ENCODE measurements at regions not wholly inside any gene's neighbourhood (a gene's known extent, or its start where the extent isn't known, plus 50 kb on each side); places are given as distances from the start of the nearest gene placed in this dataset.

DNA sequence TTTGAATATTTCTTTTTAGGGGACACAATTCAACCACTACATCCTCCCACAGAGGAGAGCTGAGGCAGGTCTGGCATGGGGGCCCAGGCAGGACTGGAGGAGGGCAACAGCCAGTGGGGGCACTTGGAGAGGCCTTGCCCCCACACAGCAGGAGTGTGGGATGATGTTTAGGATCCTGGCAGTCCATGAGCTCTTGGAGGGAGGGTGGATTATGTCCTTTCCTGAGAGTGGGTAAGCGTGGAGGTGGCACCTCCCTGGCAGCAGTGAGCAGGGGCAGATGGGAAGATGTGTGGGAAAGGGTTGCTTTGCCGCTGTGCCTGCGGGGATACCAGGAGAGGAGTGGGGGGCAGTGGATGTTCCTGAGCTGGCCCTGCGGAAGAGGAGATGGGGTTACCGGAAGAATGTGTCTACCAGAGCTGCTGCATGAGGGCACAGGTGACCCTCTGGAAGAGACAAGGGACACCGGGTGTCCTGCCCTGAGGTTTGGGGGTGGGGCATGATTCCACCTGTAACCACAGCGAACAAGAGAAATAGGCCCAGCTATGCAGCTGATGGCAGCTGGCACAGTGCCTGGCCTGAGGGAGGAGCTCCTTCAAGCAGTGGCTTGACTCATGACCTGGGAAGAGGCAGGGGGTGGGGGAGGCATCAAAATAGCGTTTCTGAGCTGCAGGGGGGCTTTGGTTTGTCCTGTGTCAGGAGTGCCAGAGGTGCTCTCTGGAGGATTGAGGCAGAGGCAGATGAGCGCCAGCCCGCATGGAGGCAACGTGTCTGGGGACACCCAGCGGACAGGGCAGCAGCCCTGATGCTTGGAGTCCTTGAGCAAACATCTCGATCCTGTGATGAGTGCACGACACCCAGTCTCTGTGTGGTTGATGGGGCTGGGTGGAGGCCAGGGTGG lies 123.9 kb upstream of the TMPRSS2 start:
- DNase-seq (ENCODE audit: low read depth in 1 of 2, low spot score in 1 of 2) = no peak
- TF ChIP-seq, protein P1, sequence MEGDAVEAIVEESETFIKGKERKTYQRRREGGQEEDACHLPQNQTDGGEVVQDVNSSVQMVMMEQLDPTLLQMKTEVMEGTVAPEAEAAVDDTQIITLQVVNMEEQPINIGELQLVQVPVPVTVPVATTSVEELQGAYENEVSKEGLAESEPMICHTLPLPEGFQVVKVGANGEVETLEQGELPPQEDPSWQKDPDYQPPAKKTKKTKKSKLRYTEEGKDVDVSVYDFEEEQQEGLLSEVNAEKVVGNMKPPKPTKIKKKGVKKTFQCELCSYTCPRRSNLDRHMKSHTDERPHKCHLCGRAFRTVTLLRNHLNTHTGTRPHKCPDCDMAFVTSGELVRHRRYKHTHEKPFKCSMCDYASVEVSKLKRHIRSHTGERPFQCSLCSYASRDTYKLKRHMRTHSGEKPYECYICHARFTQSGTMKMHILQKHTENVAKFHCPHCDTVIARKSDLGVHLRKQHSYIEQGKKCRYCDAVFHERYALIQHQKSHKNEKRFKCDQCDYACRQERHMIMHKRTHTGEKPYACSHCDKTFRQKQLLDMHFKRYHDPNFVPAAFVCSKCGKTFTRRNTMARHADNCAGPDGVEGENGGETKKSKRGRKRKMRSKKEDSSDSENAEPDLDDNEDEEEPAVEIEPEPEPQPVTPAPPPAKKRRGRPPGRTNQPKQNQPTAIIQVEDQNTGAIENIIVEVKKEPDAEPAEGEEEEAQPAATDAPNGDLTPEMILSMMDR (IDR thresholded peaks at IDR 0.05; ENCODE audit: insufficient read depth, low read length) = no peak
- TF ChIP-seq SPI1 (IDR thresholded peaks at IDR 0.05; ENCODE audit: borderline replicate concordance, low read depth) (no peak), GABPA (IDR thresholded peaks at IDR 0.05; ENCODE audit: low read depth) (no peak), POLR2AphosphoS5 (IDR thresholded peaks at IDR 0.05; ENCODE audit: low read depth) (no peak)
- TF ChIP-seq, protein P2, sequence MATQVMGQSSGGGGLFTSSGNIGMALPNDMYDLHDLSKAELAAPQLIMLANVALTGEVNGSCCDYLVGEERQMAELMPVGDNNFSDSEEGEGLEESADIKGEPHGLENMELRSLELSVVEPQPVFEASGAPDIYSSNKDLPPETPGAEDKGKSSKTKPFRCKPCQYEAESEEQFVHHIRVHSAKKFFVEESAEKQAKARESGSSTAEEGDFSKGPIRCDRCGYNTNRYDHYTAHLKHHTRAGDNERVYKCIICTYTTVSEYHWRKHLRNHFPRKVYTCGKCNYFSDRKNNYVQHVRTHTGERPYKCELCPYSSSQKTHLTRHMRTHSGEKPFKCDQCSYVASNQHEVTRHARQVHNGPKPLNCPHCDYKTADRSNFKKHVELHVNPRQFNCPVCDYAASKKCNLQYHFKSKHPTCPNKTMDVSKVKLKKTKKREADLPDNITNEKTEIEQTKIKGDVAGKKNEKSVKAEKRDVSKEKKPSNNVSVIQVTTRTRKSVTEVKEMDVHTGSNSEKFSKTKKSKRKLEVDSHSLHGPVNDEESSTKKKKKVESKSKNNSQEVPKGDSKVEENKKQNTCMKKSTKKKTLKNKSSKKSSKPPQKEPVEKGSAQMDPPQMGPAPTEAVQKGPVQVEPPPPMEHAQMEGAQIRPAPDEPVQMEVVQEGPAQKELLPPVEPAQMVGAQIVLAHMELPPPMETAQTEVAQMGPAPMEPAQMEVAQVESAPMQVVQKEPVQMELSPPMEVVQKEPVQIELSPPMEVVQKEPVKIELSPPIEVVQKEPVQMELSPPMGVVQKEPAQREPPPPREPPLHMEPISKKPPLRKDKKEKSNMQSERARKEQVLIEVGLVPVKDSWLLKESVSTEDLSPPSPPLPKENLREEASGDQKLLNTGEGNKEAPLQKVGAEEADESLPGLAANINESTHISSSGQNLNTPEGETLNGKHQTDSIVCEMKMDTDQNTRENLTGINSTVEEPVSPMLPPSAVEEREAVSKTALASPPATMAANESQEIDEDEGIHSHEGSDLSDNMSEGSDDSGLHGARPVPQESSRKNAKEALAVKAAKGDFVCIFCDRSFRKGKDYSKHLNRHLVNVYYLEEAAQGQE (IDR thresholded peaks at IDR 0.05; ENCODE audit: insufficient replicate concordance, low read depth) = no peak
- Histone ChIP-seq H3K4me3 (replicated peaks; ENCODE audit: insufficient read depth, low read length) (no peak overlapping the region), H3K27ac (replicated peaks) (no peak overlapping the region), H3K27me3 (ENCODE audit: insufficient read depth, poor library complexity, severe bottlenecking) (no peaks in the 10 kb centered on the region)

DNA sequence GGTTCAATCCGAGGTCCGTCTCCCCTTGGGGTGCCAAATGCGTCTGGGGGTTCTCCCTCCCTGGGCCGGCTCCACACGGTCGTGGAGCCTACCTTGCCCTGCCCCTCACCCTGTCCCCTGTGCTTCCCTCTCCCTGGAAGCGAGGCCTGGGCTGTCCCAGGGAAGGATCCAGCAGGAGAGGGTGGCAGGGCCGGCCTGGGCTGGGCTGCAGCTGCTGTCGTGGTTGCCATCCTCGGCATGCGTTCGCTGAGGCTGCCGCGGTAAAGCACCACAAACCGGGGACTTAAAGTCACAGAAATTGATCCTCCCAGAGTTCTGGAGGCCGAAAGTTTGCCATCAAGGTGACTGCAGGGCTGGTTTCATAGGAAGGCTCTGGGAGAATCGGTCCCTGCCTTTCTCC lies 123.0 kb upstream of the TMPRSS2 start:
- H3K27me3 ChIP-seq (ENCODE audit: insufficient read depth, poor library complexity, severe bottlenecking) = no peaks in the 10 kb centered on the region
- TF ChIP-seq POLR2AphosphoS5 (IDR thresholded peaks at IDR 0.05; ENCODE audit: low read depth) = no peak
- TF ChIP-seq, protein P1 (IDR thresholded peaks at IDR 0.05; ENCODE audit: insufficient read depth, low read length) = no peak
- TF ChIP-seq SPI1 (IDR thresholded peaks at IDR 0.05; ENCODE audit: borderline replicate concordance, low read depth) = no peak
- TF ChIP-seq GABPA (IDR thresholded peaks at IDR 0.05; ENCODE audit: low read depth) = no peak
- TF ChIP-seq, protein P2 (IDR thresholded peaks at IDR 0.05; ENCODE audit: insufficient replicate concordance, low read depth) = no peak
- H3K27ac ChIP-seq (replicated peaks) = no peak overlapping the region
- DNase-seq (ENCODE audit: low read depth in 1 of 2, low spot score in 1 of 2) = no peak
- H3K4me3 ChIP-seq (replicated peaks; ENCODE audit: insufficient read depth, low read length) = no peak overlapping the region

GRCh38 chr21:41630249-41630648 lies 122.3 kb upstream of the TMPRSS2 start:
- Histone ChIP-seq H3K27ac (replicated peaks) (no peak overlapping the region), H3K4me3 (replicated peaks; ENCODE audit: insufficient read depth, low read length) (no peak overlapping the region), H3K27me3 (ENCODE audit: insufficient read depth, poor library complexity, severe bottlenecking) (no peaks in the 10 kb centered on the region)
- DNase-seq (ENCODE audit: low read depth in 1 of 2, low spot score in 1 of 2) = no peak
- TF ChIP-seq SPI1 (IDR thresholded peaks at IDR 0.05; ENCODE audit: borderline replicate concordance, low read depth) (no peak), POLR2AphosphoS5 (IDR thresholded peaks at IDR 0.05; ENCODE audit: low read depth) (no peak), GABPA (IDR thresholded peaks at IDR 0.05; ENCODE audit: low read depth) (no peak)
- TF ChIP-seq, protein P1 (IDR thresholded peaks at IDR 0.05; ENCODE audit: insufficient read depth, low read length) = no peak
- TF ChIP-seq, protein P2 (IDR thresholded peaks at IDR 0.05; ENCODE audit: insufficient replicate concordance, low read depth) = no peak
